ENCODE measurements at regions not wholly inside any gene's neighbourhood (a gene's known extent, or its start where the extent isn't known, plus 50 kb on each side); places are given as distances from the start of the nearest gene placed in this dataset.

DNA sequence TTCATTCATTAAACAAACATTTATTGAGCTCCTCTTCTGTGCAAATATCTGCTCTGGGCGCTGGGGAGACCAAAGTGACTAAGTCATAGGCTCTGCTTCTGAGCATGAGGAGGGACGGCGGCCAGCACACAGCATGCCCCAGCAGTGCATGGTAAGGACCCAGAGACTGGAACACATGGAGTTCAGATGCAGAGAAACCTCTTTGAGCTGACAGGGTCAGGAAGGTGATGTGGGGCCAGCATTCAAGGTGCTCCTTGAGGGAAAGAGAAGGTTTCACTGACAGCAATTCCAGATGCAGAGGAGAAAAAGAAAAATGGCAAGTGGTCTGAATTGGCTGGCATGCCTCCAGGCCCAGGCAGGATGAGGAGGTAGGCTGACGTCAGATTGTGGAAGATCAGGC, 234.5 kb downstream of the UACA start:
- no peak overlapping the region for H3K4me3 ChIP-seq (replicated peaks in 1 of 4; ENCODE audit: control extremely low read depth in 1 of 4, insufficient read depth in 1 of 4, low read depth in 3 of 4, low read length in 4 of 4)
- no peak overlapping the region for H2AFZ ChIP-seq (ENCODE audit: low read length)
- no peak overlapping the region for H3K4me2 ChIP-seq (ENCODE audit: extremely low read depth, insufficient read depth, low read length)
- H3K27ac ChIP-seq (ENCODE audit: insufficient read depth, low read length), result no peak overlapping the region
- H3K9ac ChIP-seq (ENCODE audit: insufficient read depth, low read length), result no peak overlapping the region
- no peaks in the 10 kb centered on the region for H3K9me3 ChIP-seq (ENCODE audit: control insufficient read depth, insufficient read depth, low read depth, low read length)
- H4K20me1 ChIP-seq (ENCODE audit: control insufficient read depth, extremely low read depth, insufficient read depth, low read length), result no peaks in the 10 kb centered on the region
- H3K27me3 ChIP-seq (ENCODE audit: control insufficient read depth, insufficient read depth, low read length), result peaks cover 15% of the 10 kb centered on the region
- no peaks in the 10 kb centered on the region for H3K36me3 ChIP-seq (ENCODE audit: control insufficient read depth, insufficient read depth, low read length)
- no peak for TF ChIP-seq EZH2 (IDR thresholded peaks at IDR 0.05; ENCODE audit: low read length, missing control alignments)
- TF ChIP-seq, protein P1, sequence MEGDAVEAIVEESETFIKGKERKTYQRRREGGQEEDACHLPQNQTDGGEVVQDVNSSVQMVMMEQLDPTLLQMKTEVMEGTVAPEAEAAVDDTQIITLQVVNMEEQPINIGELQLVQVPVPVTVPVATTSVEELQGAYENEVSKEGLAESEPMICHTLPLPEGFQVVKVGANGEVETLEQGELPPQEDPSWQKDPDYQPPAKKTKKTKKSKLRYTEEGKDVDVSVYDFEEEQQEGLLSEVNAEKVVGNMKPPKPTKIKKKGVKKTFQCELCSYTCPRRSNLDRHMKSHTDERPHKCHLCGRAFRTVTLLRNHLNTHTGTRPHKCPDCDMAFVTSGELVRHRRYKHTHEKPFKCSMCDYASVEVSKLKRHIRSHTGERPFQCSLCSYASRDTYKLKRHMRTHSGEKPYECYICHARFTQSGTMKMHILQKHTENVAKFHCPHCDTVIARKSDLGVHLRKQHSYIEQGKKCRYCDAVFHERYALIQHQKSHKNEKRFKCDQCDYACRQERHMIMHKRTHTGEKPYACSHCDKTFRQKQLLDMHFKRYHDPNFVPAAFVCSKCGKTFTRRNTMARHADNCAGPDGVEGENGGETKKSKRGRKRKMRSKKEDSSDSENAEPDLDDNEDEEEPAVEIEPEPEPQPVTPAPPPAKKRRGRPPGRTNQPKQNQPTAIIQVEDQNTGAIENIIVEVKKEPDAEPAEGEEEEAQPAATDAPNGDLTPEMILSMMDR (conservative IDR thresholded peaks at IDR 0.05 in 1 of 2, IDR thresholded peaks at IDR 0.05 in 1 of 2; ENCODE audit: low read depth in 1 of 2, low read length in 2 of 2), result no peak
- H3K79me2 ChIP-seq (ENCODE audit: control insufficient read depth, insufficient read depth, low read length), result no peaks in the 10 kb centered on the region
- no peak for DNase-seq (ENCODE audit: low read depth in 2 of 2)
- no peaks in the 10 kb centered on the region for H3K4me1 ChIP-seq (ENCODE audit: control insufficient read depth, extremely low read depth, insufficient read depth, low read length)

DNA sequence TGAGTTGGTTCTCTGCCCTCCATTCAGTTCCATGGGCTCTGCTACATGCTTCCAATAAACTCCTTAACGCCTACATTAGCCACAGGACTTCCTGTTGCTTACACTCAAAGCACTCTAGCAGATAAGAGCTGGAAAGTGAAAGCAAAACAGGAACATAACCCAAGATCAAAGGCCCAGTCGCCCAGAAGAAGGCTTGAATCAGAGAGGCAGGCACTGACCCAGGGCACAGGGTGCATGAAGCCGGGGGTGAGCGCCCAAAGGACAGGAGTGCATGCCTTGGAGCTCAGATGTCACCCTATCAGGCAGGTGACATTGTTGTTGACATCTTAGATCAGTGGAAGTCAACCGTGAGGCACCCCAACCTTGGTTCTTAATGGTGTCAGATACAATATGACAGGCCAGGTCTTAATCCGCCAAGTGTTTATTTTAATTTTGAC, 235.1 kb downstream of the UACA start:
- Histone ChIP-seq H3K4me3 (replicated peaks in 1 of 4; ENCODE audit: control extremely low read depth in 1 of 4, insufficient read depth in 1 of 4, low read depth in 3 of 4, low read length in 4 of 4) (no peak overlapping the region), H3K27me3 (ENCODE audit: control insufficient read depth, insufficient read depth, low read length) (peaks cover 18% of the 10 kb centered on the region), H4K20me1 (ENCODE audit: control insufficient read depth, extremely low read depth, insufficient read depth, low read length) (no peaks in the 10 kb centered on the region), H3K36me3 (ENCODE audit: control insufficient read depth, insufficient read depth, low read length) (no peaks in the 10 kb centered on the region), H3K4me2 (ENCODE audit: extremely low read depth, insufficient read depth, low read length) (no peak overlapping the region), H2AFZ (ENCODE audit: low read length) (no peak overlapping the region), H3K27ac (ENCODE audit: insufficient read depth, low read length) (no peak overlapping the region), H3K4me1 (ENCODE audit: control insufficient read depth, extremely low read depth, insufficient read depth, low read length) (no peaks in the 10 kb centered on the region), H3K9me3 (ENCODE audit: control insufficient read depth, insufficient read depth, low read depth, low read length) (no peaks in the 10 kb centered on the region), H3K9ac (ENCODE audit: insufficient read depth, low read length) (no peak overlapping the region), H3K79me2 (ENCODE audit: control insufficient read depth, insufficient read depth, low read length) (no peaks in the 10 kb centered on the region)
- DNase-seq (ENCODE audit: low read depth in 2 of 2), result peak; percentile 28 to 85
- no peak for TF ChIP-seq EZH2 (IDR thresholded peaks at IDR 0.05; ENCODE audit: low read length, missing control alignments)
- TF ChIP-seq, protein P1 (conservative IDR thresholded peaks at IDR 0.05 in 1 of 2, IDR thresholded peaks at IDR 0.05 in 1 of 2; ENCODE audit: low read depth in 1 of 2, low read length in 2 of 2), result no peak

DNA sequence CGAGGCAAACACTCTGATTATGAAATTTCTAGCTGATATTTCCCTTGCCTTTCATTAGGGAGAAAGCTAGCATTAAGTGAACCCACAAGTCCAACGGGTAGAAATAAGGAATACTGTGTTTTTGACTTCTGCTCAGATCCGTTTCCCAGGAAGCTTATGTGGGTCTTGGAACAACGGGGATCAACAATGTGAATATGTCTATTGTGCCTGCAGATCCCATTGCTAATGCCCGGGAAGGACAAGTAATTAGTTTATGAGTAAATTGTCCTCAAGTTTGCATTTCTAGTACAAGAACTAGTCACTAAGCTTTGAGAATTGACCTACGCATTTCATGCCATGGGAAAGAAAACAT, 236.4 kb downstream of the UACA start:
- no peak overlapping the region for H3K27ac ChIP-seq (ENCODE audit: insufficient read depth, low read length)
- H3K27me3 ChIP-seq (ENCODE audit: control insufficient read depth, insufficient read depth, low read length), result peaks cover 18% of the 10 kb centered on the region
- no peak for TF ChIP-seq EZH2 (IDR thresholded peaks at IDR 0.05; ENCODE audit: low read length, missing control alignments)
- TF ChIP-seq, protein P1 (conservative IDR thresholded peaks at IDR 0.05 in 1 of 2, IDR thresholded peaks at IDR 0.05 in 1 of 2; ENCODE audit: low read depth in 1 of 2, low read length in 2 of 2), result no peak
- no peaks in the 10 kb centered on the region for H4K20me1 ChIP-seq (ENCODE audit: control insufficient read depth, extremely low read depth, insufficient read depth, low read length)
- no peaks in the 10 kb centered on the region for H3K4me1 ChIP-seq (ENCODE audit: control insufficient read depth, extremely low read depth, insufficient read depth, low read length)
- no peak overlapping the region for H3K4me3 ChIP-seq (replicated peaks in 1 of 4; ENCODE audit: control extremely low read depth in 1 of 4, insufficient read depth in 1 of 4, low read depth in 3 of 4, low read length in 4 of 4)
- no peaks in the 10 kb centered on the region for H3K36me3 ChIP-seq (ENCODE audit: control insufficient read depth, insufficient read depth, low read length)
- no peak overlapping the region for H2AFZ ChIP-seq (ENCODE audit: low read length)
- no peaks in the 10 kb centered on the region for H3K79me2 ChIP-seq (ENCODE audit: control insufficient read depth, insufficient read depth, low read length)
- no peaks in the 10 kb centered on the region for H3K9me3 ChIP-seq (ENCODE audit: control insufficient read depth, insufficient read depth, low read depth, low read length)
- no peak for DNase-seq (ENCODE audit: low read depth in 2 of 2)
- H3K4me2 ChIP-seq (ENCODE audit: extremely low read depth, insufficient read depth, low read length), result no peak overlapping the region
- H3K9ac ChIP-seq (ENCODE audit: insufficient read depth, low read length), result no peak overlapping the region
